ENCODE measurements at regions not wholly inside any gene's neighbourhood (a gene's known extent, or its start where the extent isn't known, plus 50 kb on each side); places are given as distances from the start of the nearest gene placed in this dataset.

GRCh38 chr7:51521054-51521453, 204.4 kb upstream of the COBL start:
- Histone ChIP-seq H3K27me3 (no peaks in the 10 kb centered on the region), H3K36me3 (no peaks in the 10 kb centered on the region), H3K4me3 (ENCODE audit: low read depth, low read length) (no peak overlapping the region), H3K9me3 (no peaks in the 10 kb centered on the region), H3K4me1 (no peaks in the 10 kb centered on the region)
- TF ChIP-seq, protein P1, sequence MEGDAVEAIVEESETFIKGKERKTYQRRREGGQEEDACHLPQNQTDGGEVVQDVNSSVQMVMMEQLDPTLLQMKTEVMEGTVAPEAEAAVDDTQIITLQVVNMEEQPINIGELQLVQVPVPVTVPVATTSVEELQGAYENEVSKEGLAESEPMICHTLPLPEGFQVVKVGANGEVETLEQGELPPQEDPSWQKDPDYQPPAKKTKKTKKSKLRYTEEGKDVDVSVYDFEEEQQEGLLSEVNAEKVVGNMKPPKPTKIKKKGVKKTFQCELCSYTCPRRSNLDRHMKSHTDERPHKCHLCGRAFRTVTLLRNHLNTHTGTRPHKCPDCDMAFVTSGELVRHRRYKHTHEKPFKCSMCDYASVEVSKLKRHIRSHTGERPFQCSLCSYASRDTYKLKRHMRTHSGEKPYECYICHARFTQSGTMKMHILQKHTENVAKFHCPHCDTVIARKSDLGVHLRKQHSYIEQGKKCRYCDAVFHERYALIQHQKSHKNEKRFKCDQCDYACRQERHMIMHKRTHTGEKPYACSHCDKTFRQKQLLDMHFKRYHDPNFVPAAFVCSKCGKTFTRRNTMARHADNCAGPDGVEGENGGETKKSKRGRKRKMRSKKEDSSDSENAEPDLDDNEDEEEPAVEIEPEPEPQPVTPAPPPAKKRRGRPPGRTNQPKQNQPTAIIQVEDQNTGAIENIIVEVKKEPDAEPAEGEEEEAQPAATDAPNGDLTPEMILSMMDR (IDR thresholded peaks at IDR 0.05; ENCODE audit: low read depth, low read length) = no peak
- no peak for DNase-seq

GRCh38 chr7:51518646-51519045, 202.0 kb upstream of the COBL start:
- TF ChIP-seq, protein P1 (IDR thresholded peaks at IDR 0.05; ENCODE audit: low read depth, low read length) = no peak
- H3K4me1 ChIP-seq = no peaks in the 10 kb centered on the region
- no peaks in the 10 kb centered on the region for H3K36me3 ChIP-seq
- DNase-seq = no peak
- no peaks in the 10 kb centered on the region for H3K9me3 ChIP-seq
- H3K27me3 ChIP-seq = no peaks in the 10 kb centered on the region
- H3K4me3 ChIP-seq (ENCODE audit: low read depth, low read length) = no peak overlapping the region

- Histone ChIP-seq H3K4me3 (ENCODE audit: low read depth, low read length) (no peak overlapping the region), H3K27me3 (no peaks in the 10 kb centered on the region), H3K9me3 (no peaks in the 10 kb centered on the region), H3K36me3 (no peaks in the 10 kb centered on the region), H3K4me1 (no peaks in the 10 kb centered on the region)
- no peak for DNase-seq
- TF ChIP-seq, protein P1 (IDR thresholded peaks at IDR 0.05; ENCODE audit: low read depth, low read length) = no peak
These were observed 200.6 kb upstream of the COBL start for GRCh38 chr7:51517187-51517586.

DNA sequence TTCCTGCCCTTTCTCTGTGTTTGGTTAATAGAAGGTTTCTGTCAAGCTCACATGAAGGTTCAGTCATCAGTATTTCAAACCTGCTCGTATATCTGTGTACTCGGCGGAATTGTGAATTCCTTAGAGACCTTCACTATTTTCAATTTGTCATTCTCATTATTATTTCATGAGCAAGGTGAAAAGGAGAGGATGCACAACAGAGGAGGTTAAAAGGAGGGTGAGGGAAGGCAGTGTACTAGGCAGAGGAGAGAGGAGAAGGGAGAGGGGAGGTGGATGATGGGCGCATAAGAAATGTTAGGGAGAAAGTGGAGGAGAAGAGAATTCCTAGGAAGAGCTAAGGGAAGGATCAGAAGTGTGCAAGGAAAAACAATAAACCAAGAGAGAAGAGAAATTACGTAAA, 185.0 kb upstream of the COBL start:
- Histone ChIP-seq H3K27me3 (no peaks in the 10 kb centered on the region; the same call in 1 of the 2 replicates), H3K36me3 (no peaks in the 10 kb centered on the region), H3K9me3 (no peaks in the 10 kb centered on the region), H3K4me1 (no peaks in the 10 kb centered on the region), H3K4me3 (ENCODE audit: low read depth, low read length) (no peak overlapping the region)
- DNase-seq = no peak
- TF ChIP-seq, protein P1 (IDR thresholded peaks at IDR 0.05; ENCODE audit: low read depth, low read length) = no peak

GRCh38 chr7:51482976-51483375, 166.4 kb upstream of the COBL start:
- Histone ChIP-seq H3K4me3 (ENCODE audit: low read depth, low read length) (no peak overlapping the region), H3K4me1 (no peaks in the 10 kb centered on the region), H3K9me3 (no peaks in the 10 kb centered on the region), H3K36me3 (no peaks in the 10 kb centered on the region), H3K27me3 (no peaks in the 10 kb centered on the region)
- TF ChIP-seq, protein P1 (IDR thresholded peaks at IDR 0.05; ENCODE audit: low read depth, low read length) = no peak
- no peak for DNase-seq

DNA sequence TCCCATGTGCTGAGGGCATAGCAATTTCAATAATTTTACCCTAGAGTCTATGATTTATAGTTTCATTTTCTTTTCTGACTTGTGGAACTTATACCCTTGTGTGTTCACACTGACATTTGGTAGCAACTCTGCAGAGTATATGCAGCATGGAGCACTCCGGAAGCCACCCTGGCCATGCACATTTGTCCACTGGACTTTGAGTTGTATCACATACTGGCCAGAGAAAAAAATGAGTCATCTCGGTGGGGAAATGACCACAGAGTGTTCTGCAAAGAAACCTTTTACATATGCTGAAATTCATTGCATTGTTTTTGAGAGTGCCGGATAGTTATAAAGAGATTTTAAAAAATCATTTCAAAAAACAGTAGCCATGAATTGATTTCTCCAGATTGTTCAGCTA, 164.8 kb upstream of the COBL start:
- Histone ChIP-seq H3K9me3 (no peaks in the 10 kb centered on the region), H3K4me3 (ENCODE audit: low read depth, low read length) (no peak overlapping the region), H3K36me3 (no peaks in the 10 kb centered on the region), H3K27me3 (no peaks in the 10 kb centered on the region), H3K4me1 (no peaks in the 10 kb centered on the region)
- DNase-seq = no peak
- TF ChIP-seq, protein P1 (IDR thresholded peaks at IDR 0.05; ENCODE audit: low read depth, low read length) = no peak

Measured in BE2C (cell line).